ENCODE measurements at regions not wholly inside any gene's neighbourhood (a gene's known extent, or its start where the extent isn't known, plus 50 kb on each side); places are given as distances from the start of the nearest gene placed in this dataset.

DNA sequence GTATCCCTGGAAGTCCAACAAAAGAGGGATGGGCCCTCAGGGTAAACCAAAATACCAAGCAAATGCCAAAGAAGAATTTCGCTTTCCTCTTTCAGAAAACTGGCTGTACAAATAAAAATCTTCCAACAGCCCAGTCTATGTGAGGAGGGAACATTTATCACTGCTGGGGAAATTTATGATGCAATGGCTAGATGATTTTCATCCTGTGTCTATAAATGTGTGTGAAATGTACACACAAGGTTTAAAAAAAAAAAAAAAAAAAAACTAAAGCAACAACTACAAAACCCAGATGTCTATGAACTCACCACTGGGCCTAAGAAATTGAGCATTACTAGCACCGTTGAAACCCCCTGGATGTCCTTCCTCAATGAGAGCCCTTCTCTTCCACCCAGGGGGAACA is 68.7 kb upstream of the SLC4A11 start:
- TF ChIP-seq, protein P1, sequence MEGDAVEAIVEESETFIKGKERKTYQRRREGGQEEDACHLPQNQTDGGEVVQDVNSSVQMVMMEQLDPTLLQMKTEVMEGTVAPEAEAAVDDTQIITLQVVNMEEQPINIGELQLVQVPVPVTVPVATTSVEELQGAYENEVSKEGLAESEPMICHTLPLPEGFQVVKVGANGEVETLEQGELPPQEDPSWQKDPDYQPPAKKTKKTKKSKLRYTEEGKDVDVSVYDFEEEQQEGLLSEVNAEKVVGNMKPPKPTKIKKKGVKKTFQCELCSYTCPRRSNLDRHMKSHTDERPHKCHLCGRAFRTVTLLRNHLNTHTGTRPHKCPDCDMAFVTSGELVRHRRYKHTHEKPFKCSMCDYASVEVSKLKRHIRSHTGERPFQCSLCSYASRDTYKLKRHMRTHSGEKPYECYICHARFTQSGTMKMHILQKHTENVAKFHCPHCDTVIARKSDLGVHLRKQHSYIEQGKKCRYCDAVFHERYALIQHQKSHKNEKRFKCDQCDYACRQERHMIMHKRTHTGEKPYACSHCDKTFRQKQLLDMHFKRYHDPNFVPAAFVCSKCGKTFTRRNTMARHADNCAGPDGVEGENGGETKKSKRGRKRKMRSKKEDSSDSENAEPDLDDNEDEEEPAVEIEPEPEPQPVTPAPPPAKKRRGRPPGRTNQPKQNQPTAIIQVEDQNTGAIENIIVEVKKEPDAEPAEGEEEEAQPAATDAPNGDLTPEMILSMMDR (conservative IDR thresholded peaks at IDR 0.05; ENCODE audit: low read depth in 2 of 2), result no peak
- TF ChIP-seq CREB1 (CRISPR knock-in tag; IDR thresholded peaks at IDR 0.05; ENCODE audit: low read depth), result no peak
- TF ChIP-seq NANOG (IDR thresholded peaks at IDR 0.05; ENCODE audit: borderline replicate concordance), result no peak
- TF ChIP-seq ETS1 (IDR thresholded peaks at IDR 0.05), result no peak
- no peak for TF ChIP-seq ZNF114 (CRISPR knock-in tag; IDR thresholded peaks at IDR 0.05)
- TF ChIP-seq EZH2phosphoT487 (IDR thresholded peaks at IDR 0.05; ENCODE audit: unreplicated experiment), result no peak
- no peak for TF ChIP-seq EZH2 (IDR thresholded peaks at IDR 0.05; ENCODE audit: low read depth, unreplicated experiment)
